Activated CD8-positive, alpha-beta memory T cell treated with anti-CD3 and anti-CD28 coated beads for 36 hours (primary cell): ENCODE measurements at regions not wholly inside any gene's neighbourhood (a gene's known extent, or its start where the extent isn't known, plus 50 kb on each side); places are given as distances from the start of the nearest gene placed in this dataset.

Source experiments
- CTCF ChIA-PET: fragments of 350-600 bp; sonication (Branson Sonifier 250); formaldehyde crosslinking; loops from one replicate; lab custom pipeline; 2021; ENCODE audit warnings: antibody characterized with exemption; lab: Charles Lee
- POLR2A ChIA-PET: fragments of 350-600 bp; sonication (Branson Sonifier 250); formaldehyde crosslinking; loops from one replicate; lab custom pipeline; 2021; ENCODE audit warnings: antibody characterized with exemption; lab: Charles Lee

DNA sequence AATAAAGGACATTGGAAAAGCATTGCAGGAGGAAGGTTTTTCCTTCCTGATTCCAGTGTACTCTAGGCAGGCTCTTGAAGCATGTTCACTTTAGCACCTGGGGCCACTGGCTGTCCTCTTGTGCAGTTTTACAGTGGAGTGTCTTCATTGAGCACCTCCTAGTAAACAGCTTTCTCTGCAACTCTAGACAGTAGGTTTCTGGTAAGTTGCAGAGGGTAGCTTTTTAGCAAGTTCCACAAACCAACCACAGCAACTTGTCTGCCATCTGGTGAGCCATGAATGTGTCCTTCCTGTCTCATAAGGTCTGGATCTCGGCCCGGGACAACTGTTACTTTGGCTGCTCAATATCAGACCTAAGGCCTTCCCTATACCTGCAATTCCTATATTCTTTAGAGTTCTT lies 488.0 kb downstream of the MAN2A1 start:
- ChIA-PET POLR2A (no interaction called here), CTCF (no interaction called here)

DNA sequence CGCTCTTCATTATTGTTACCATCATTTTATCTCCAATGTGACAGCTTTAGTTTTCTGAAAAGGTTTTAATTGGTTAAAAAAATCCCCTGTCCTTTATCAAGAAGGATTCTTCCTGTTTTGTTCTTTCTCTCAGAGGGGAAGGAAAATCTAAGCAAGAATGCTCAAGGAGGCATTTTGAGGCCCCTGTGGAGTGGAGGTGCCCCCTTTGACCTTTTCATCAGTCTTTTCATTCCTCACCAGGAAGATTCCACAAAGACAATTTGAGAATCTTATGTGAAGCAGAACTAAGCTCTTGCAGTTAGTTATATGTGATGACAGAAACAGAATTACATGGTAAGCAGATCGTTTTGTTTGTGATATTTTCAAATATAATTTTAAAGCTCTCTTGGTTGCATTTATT lies 489.6 kb downstream of the MAN2A1 start:
- ChIA-PET POLR2A (no interaction called here), CTCF (no interaction called here)

DNA sequence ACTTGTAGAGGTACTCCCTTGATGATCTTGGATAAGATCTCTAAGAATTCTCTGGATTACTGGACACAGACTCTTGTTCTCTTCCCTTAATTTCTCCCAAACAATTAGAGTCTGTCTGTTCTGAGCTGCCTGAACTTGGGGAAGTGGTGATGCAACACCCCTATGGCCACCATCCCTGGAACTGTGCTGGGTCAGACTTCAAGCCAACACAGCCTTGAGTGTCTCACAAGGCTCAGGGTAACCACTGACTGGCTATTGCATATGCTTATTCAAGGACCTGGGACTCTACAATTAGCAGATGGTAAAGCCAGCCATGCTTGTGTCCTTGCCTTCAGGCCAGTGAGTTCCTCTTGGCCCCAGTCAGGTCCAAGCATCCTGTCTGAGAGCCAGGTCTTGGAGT lies 504.5 kb downstream of the MAN2A1 start:
- POLR2A ChIA-PET = no interaction called here
- CTCF ChIA-PET = no interaction called here

DNA sequence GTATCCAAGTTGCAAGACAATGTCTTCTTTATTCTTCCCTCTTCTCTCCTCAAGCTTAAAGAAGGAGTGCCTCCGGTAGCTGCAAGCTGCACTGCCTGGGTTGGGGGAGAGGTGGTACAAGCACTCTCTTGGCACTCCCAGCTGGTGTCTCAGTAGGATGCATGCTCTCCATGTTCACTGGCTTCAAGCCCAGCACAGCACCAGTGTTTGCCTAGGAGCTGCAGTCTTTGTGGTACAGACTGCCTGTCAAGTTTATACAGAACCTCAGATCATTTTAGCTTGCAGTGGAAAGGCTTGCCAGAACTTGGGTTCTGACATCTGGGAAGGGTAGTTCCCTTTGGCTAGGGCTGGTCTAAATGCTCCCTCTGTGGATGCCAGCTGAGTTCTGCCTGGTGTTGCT lies 505.6 kb downstream of the MAN2A1 start:
- ChIA-PET CTCF (no interaction called here), POLR2A (no interaction called here)

DNA sequence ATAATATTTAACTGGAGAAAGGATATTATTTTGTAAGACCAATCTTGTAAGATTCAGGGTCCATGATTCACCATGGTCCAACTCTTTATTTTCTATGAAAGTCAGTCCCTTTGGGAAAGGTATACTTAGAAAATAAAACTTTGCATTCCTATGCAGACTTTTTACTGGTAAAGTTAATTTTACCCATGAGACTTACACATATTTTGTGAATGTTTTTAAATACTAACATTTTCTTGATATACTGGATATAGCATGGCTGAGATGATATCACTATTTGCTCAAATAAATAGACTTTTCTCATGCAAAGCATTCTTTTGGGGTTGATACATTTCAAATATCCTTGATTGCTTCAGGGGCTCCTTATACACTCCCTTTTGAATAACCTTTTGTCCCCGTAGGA lies 512.1 kb downstream of the MAN2A1 start:
- ChIA-PET CTCF (no interaction called here), POLR2A (no interaction called here)

DNA sequence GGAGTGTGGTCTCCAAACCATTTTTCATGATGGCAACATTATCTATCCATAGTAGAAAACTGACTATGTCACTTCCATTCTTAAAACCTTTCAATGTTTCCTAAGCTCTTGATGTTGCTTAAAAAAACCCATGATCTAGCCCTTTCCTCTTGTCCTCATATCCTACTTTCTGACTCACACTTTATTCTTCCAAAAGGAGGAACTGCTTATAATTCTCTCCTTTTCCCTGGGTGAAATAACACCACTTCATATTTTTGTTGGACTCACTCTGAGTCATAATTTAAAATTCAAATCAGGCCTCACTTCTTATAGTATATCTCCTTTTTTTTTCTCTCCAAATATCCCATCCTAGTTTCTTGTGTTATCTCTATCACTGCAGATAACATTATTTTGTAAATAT lies 513.9 kb downstream of the MAN2A1 start:
- ChIA-PET CTCF (no interaction called here), POLR2A (no interaction called here)

DNA sequence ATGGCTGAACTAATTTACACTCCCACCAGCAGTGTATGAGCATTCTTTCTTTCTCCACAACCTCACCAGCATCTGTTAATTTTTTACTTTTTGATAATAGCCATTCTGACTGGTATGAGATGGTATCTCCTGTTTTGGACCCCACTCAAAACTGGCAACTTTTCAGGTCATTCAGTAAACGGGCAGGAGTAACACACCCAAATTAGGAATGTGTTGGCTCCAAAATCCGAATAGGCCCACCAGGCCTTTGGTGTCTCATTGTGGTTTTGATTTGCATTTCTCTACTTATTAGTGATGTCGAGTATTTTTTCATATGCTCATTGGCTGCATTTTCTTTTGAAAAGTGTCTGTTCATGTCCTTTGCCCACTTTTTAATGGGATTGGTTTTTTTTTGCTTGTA lies 517.1 kb downstream of the TMEM232 start:
- POLR2A ChIA-PET = no interaction called here

DNA sequence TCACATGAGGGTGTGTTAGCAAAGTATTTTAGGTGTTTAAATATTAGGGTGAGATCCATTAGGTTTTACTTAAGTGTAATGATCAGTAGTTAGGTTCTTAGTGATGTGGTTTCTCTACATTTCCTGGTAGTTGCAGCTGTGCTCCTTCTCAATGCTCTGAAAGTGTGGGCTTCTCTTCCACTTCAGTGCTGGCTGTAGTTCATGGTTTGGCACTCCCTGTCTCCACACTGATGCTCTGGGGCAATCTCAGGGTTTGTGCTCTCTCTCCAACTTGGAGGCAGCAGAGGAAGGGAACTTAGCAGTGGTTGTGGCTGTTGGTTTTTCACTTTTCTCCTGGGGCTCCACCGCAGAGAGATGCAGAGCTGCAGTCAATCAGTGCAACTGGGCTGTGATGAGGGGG lies 507.5 kb downstream of the TMEM232 start:
- ChIA-PET CTCF (no interaction called here), POLR2A (no interaction called here)

More for the DNA sequence above, 517.1 kb downstream of the TMEM232 start:
- CTCF ChIA-PET = no interaction called here

DNA sequence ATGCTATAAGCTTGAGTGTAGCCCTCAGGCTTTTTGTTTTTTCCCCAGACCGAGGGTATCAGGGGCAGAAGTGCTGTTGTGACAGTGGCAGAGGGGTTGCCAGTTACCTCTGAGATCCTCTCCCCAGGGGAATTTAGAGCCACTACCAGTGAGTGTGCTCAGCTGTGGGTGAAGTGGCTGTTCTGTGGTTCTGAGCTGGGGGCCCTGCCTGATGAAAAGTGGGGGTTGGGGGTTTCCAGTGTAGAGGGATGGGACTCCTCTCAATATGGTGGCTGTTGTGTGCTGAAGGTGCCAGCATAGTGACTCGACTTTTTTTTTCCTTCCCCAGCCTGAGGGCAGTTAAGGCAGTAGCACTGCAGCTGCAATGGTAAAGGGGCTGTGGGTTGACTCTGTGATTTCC lies 506.7 kb downstream of the TMEM232 start:
- ChIA-PET POLR2A (no interaction called here), CTCF (no interaction called here)

DNA sequence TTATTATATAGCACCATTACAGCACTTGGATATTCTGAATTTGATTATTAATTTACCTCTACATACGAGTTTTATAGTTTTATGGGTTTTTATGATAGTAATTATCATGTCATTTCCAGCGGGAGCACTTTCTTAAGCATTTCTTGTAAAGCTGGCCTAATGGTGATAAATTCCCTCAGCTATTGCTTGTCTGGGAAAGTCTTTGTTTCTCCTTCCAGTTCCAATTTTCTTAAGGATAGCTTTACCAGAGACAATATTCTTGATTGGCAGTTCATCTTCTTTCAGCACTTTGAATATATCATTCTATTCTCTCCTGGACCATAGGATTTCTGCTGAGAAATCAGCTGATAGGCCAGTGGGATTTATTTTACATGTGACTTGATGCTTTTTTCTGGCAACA lies 505.4 kb downstream of the TMEM232 start:
- POLR2A ChIA-PET = no interaction called here

DNA sequence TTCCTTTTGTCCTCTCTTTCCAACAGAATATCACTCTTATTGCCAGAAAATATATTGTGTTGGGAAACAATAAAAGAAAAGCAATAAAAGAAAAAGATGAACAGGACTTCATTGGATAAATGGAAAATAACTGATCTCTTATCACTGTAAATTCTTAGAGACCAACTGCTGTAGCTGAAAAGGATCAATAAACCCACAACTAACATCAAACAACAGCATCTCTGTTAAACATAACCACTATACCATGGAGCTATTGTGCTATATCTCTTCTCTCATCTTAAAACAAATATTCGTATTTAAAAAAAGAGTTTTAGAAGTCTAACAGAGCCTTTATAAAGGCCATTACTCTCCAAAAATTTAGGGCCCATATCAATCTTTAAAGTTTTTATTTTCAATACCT lies 502.4 kb downstream of the TMEM232 start:
- CTCF ChIA-PET = no interaction called here
- POLR2A ChIA-PET = no interaction called here

More for the DNA sequence above, 505.4 kb downstream of the TMEM232 start:
- CTCF ChIA-PET = no interaction called here

DNA sequence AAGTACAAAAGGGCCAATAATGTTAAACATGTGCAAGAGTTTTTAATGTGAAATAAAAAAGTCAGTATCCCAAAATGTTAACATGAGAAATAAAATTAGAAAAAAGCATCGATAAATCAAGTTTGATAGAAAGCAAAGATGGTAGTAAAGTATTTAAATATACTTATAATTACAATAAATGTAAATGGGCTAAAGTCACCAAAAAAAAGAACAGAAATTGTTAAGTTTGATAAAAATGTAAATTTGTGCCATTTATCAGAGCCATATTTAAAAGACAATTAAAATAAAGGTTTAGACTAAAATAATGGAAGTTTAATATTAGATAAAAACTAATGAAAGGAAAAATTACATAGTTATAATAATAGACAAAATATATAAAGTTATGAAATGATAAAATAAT lies 500.5 kb downstream of the TMEM232 start:
- ChIA-PET CTCF (no interaction called here), POLR2A (no interaction called here)

DNA sequence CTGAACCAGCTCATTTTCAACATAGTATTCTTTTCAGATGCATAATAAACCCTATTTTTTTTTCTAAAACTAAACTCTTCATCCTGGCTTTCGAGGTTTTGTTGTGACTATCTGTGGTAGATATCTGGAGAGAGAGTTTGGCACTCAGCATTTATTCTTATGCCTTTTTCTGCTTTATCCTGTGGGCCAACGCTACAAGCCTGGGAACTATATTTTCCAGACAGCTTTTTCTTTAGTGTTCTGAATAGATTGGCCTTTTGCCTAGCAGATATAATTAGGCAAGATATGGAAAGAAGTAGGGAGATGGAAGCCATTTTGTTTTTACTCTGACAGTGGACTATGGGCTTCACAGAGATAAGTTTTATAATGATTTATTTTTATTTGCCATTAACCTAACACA lies 486.7 kb downstream of the TMEM232 start:
- POLR2A ChIA-PET = no interaction called here
- CTCF ChIA-PET = no interaction called here

DNA sequence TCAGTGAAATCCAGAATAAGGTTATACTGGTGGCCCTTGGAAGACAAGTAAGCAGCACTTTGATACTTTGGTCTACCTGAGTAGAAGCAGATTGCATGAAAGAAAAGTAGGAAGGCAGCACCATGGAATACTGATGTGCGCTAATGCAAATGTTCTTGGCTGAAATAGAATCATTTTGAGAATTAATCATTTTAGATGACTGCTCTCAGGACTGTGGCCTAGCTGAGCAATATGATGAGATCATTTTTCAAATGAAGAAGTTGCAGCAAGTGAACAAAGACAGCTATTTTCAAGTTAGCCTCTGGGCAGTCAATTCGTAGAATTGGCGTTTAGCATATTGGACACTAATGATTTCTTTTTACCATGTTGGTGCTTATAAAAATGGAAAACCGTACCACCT lies 483.5 kb downstream of the TMEM232 start:
- ChIA-PET POLR2A (no interaction called here), CTCF (no interaction called here)

DNA sequence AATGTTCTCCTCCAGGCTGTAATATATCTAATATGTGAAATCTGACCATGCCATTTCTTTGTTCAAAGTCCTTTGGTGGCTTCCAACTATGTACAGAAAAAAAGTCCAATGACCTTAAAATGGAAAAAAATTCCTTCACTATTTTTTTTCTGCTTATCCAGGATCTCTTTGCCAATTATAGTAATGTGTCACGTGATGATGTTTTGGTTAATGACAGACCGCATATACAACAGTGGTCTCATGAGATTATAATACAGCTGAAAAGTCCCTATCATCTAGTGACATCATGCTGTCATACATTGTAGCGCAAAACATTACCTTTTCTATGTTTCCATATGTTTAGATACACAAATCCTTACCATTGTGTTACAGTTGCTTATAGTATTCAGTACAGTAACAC lies 477.6 kb downstream of the TMEM232 start:
- ChIA-PET POLR2A (no interaction called here), CTCF (no interaction called here)

DNA sequence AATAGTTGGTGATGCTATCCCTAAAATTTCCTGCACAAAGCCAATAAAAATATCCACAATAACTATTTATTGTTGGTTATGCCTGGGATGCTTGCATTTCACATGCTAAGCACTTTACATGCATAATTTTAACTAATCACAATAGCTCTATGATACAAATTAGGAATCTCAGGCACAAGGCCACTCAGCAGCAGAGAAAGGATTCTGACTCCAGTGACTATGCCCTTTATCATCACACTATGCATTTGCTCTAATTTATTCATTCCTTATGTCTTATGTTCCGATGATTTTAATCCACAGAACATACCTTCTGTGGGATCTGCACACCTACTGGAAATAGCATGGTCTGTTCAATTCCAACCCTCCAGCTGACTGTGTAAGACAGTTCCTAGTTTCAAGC lies 476.1 kb downstream of the TMEM232 start:
- CTCF ChIA-PET = no interaction called here
- POLR2A ChIA-PET = no interaction called here

DNA sequence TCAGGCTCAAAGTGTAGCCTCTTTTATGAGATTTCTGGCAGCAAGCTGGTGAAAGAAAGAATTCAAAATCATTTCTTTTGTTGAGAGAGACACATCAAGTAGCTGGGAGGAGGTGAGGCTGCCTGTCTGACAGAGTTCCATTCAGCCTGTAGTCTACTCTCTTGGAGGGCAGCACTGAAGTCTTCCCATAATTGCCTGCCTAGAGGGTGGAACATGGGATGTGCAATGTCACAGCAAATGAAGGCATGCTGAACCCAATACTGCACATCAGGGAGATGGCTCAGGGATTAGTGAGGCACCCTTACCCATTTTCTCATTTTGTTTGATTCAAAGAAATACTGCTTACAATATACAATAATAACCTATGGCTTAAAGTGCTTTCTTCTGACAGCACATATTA lies 475.7 kb downstream of the TMEM232 start:
- CTCF ChIA-PET = no interaction called here
- POLR2A ChIA-PET = no interaction called here

DNA sequence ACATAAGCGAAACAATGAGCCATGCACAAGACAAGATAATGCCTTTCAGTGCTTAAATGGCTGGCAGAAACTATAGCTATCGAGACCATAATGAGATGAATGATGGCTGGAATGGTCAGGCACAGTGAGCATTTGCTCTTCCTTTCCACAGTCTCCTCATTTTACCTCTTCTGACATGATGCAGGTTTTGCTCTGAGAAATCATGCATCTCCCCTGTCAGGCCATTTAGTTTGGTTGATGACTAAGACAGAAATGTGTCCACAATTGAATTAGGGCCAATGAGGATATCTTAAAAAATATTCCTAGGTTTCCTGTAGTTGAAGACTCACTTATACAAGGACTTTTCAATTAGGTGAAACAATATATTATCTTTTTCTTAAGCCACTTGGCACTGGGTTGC lies 475.1 kb downstream of the TMEM232 start:
- CTCF ChIA-PET = no interaction called here
- POLR2A ChIA-PET = no interaction called here

DNA sequence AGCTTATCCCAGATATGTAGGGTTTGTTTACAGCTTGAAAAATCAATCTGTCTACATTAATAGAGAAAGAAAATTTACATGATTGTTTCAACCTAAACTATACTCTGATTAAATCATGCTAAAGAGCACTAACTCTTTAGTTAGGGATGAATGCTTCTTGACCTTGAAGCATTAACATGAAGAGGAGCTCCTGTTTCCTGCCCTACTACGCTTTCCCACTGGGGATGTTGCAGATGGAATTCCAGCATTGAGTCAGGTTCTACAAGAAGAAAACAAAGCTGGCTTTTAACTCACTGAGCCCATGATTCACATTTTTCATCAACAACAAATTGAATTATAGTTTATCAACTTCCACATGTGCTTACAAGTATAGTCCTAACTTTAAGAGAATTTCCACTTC lies 471.3 kb downstream of the TMEM232 start:
- ChIA-PET CTCF (no interaction called here), POLR2A (no interaction called here)

DNA sequence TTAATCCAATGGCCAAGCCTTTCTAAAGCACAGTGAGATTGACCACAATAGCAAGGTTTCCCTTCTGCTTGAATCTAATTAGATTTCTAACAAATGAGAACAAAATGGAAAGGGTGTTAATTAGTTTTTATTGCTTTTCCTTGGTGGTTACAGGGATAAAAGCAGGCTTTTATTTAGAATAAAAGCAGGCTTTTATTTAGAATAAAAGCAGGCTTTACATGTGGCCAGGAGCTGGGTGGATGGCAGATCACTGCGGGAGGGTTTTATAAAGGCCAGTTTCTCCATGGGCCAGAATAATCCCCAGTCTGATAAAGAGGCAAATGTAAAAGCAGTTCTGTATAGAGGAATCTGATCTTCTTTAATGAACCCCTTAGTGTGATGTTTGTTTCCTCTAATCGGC lies 470.2 kb downstream of the TMEM232 start:
- ChIA-PET POLR2A (no interaction called here), CTCF (no interaction called here)

DNA sequence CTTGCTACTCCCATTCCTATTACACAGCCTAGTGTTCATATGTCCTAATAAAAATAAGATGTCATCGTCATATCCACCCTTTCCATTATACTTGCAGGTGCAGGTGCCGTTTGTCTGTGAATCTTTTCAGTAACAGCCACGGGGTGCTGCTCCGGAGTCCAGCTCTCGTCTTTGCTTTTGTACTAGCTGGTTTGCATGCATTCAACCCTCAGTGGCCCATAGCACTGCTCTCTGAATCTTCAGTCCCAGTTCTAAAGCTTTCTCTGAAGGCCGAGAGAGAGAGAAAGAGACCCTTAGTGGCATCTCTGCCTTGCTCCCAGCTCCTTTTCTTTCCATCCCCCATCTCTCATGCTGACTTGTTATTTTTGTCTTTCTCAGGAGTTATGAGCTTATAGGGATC lies 468.5 kb downstream of the TMEM232 start:
- ChIA-PET POLR2A (no interaction called here), CTCF (no interaction called here)

DNA sequence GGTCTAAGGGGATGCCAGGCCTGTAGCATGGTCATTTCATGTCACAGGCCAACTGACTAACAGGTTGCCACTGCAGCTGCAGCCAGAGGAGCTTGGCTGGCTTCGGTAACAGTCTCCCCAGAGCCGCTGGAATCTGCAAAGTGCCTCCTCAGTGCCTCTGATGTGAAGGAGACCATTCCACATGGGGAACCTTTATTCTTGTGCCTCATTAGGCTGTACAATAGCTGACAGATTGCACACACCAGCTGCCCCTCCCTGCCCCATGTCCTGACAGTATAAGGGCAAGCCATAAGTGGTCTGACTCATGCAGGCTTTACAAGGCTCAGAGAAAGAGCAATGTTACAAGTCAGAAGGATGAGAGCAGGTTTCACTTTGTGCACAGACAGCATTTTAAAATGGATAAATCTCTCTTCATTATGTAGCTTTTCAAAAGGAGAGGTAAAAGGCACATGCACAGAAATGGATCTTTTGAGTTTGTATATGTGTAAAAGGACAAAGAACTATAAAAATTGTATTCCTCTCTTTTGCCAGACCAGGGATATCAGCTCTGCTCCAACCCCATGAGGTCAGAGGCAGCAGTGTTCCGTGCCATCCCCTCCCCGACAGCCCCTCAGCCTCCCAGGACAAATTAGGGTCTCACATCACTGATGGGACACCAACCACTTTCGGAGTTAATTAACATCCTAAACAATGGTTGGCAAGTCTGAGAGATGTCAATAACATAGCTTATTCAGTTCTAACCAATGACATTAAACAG lies 467.8 kb downstream of the TMEM232 start:
- CTCF ChIA-PET = no interaction called here

More for the DNA sequence above, 467.8 kb downstream of the TMEM232 start:
- POLR2A ChIA-PET = no interaction called here
